Ishikawa (cell line): ENCODE measurements at regions not wholly inside any gene's neighbourhood (a gene's known extent, or its start where the extent isn't known, plus 50 kb on each side); places are given as distances from the start of the nearest gene placed in this dataset.

Experiments used
- CREB1 ChIP-seq: IDR thresholded peaks from 2 replicates; pipeline ENCODE4 v1.6.1; 2012; ENCODE audit warnings: low read depth
- TAF1 ChIP-seq: IDR thresholded peaks from 2 replicates; pipeline ENCODE4 v1.6.1; 2012; ENCODE audit warnings: low read depth, mild to moderate bottlenecking

- no peak for TF ChIP-seq CREB1
- no peak for TF ChIP-seq TAF1
These were observed 152.7 kb upstream of the RMST start for GRCh38 chr12:97309921-97310320.
